ENCODE measurements at regions not wholly inside any gene's neighbourhood (a gene's known extent, or its start where the extent isn't known, plus 50 kb on each side); places are given as distances from the start of the nearest gene placed in this dataset.
"Not testable (repeated sequence)": the region's sequence is repeated elsewhere in the genome, so short reads cannot be mapped to it uniquely, and the experiment has no call there.

GRCh38 chr3:147153830-147154539, 252.4 kb downstream of the ZIC4 start:
- no peak for DNase-seq

GRCh38 chr3:147152476-147152875, 253.9 kb downstream of the ZIC4 start:
- no peak for DNase-seq

DNA sequence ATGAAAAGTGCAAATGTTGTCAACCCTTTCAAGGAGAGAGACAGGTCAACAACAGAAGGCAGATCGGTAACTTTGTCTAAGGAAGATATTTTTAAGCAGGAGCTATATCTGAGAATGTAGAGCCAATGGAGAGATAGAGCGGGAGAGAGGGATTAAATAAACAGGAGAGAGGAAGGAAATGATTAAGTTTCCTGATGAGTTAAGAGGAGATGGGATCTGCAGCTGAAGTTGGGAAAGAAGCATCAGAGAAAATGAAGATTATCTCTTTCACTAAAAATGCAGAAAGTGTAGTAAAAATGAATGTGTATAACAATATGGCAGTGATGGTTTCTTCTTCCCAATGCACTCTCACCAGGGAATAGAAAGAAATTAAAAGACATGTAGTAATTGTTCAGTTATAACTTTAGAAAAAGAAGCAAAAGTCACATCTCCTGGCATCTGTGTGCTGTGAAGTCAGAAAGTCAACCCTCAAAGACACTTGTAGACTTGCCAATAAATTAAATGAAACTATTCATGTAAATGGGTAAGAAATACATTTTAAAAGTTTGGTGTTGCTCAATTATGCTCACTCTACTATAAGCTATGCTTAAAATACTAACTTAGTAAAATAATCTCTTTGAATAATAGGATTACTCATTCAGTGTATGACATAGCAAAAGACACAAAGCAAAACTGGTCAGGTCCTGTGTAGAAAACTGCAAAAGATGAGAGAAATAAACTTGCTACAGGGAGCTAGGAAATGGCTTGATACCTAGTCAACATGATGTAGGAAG, 264.6 kb downstream of the ZIC4 start:
- no peak for DNase-seq

DNA sequence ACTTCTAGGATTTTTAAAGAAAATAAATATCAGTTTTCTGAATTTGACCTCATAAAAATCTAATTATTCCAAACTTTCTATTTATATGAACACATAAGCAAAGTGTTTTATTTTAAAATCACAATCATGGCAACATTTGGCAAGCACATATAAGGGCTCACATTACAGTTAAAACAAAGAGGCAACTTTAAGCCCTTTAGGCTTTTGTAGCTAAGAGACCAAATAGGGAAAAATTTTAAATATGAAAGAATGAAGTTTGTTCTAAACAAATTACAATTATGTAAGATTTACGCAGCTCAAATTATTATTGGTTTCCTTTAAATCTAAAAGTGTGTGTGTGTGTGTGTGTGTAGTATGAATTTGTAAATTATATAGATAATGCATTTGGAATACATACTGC, 267.0 kb downstream of the ZIC4 start:
- DNase-seq: no peak

DNA sequence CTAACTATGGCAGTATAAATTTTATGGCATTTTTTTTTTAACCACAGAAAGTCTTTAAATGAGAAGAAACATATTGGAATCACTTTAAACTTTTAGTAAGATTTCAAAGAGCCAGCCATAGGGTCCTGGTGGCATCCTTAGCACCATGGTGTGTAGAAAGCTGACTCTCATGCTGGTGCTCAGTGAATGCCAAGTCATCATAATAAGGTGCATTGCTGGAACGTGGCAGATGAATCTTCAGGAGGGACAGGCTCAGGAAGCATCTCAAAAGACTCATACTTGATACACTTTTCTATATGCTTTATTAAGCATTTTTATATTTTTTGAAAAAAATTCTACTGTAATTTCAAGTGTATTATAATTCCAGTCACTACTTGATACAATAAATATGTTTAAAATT, 274.2 kb downstream of the ZIC4 start:
- no peak for DNase-seq

DNA sequence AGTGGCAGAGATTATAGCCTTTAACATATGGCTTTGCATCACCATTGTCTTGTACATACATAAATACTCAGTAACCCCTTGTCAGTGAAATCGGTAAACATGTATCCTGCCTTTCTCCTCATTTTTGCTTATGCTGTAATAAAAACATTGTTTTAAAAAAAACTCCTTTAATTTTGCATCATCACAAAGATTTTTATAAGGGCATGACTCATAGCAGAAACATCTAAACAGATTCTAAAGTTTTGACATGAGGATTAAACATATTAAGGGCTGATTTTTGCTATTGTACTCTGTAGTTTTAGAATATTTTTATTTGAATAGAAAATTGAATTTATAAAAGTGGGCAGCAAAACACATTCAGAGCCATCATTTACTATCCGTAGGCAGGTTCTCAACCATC, 275.9 kb downstream of the ZIC4 start:
- no peak for DNase-seq

GRCh38 chr3:147129665-147130064, 276.7 kb downstream of the ZIC4 start:
- DNase-seq: no peak

DNA sequence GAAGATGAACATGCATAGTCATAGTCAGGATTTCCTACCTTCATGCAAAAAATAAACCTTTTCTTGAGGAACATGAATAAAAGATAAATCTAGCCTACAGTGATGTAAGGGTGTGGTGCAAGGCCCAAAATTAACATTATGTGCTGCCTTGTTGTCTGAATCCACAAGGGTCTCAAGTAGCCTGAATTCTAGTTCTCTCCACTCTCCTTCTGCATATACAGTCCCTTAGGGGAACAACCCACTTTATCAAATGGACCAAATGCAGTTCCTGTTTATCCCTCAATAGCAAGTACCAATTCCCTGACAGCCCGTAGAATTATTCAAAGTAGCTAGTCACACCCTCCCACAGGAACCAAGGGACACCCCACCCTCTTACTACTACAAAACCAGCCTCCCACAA, 284.0 kb downstream of the ZIC4 start:
- DNase-seq: no peak

DNA sequence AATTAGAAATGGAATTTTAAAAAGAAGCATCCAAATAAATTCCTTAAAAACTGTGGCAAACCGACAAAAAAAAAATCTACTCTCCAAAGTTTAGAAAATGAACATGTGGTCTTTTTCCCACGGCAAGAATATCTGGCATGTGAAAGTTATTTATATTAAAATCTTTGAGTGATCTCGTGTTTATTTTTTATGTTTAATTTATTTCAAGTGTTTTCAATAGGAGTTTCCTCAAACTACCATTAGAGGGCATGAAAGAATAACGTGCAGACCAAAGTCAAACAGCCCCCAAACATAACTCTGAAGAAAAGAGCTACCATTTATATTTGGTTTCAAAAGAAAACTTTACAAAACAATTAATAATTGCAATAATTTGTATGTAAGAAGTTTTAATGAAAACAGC, 286.4 kb downstream of the ZIC4 start:
- DNase-seq: peak; percentile 11

DNA sequence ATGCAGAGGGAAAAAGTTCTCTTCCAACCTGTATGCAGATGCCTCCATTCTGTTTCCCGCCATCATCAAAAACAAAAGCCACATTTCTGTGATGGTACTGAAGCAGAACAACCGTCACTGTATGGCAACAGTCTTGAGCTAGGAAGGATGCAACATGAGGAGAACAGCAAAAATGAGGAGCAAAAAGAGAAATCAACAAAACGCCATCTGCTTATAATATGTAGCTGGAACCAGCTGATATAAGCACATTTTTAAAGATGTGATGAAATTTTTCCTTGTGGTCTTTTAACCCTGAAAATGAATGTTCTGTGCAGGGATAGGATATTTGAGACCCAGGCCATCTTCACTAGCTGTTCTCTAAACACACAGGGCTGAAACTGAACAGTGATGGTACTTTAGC, 287.0 kb downstream of the ZIC4 start:
- no peak for DNase-seq

DNA sequence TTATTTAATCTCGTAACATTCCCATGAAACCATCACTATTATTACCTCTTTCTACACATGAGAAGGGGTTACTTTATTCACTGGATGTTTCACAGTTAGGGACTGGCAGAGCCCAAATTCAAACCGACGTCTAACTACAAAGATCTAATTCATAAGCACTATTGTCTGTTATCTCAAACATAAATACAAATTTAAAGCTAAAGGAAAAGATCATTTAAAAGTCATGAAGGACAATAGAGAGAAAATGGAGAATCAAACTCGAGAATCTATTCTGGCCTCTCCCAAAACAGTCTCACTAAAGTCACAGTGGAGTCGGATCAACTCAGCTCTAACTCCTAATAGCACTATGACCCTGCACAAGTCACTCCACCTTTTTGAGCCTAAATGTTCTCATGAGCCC, 287.7 kb downstream of the ZIC4 start:
- DNase-seq: no peak

DNA sequence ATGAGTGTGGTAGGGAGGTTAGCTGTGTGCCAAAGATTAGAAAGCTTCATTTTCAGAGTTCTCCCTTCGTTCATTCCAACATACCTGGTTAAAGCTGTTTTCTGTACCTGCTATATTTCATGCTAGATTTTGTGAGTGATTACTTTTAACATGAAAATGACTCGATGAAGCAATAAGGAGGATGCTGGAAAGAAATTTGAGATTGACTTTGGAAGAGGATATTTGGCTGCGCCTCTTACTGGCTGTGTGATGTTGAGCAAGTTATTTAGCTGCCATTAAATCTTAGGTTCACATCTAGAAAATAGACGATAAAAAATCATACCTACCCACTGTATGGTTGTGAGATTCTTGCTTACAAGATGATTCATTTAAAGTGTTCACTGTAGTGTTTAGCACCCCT, 288.7 kb downstream of the ZIC4 start:
- no peak for DNase-seq

DNA sequence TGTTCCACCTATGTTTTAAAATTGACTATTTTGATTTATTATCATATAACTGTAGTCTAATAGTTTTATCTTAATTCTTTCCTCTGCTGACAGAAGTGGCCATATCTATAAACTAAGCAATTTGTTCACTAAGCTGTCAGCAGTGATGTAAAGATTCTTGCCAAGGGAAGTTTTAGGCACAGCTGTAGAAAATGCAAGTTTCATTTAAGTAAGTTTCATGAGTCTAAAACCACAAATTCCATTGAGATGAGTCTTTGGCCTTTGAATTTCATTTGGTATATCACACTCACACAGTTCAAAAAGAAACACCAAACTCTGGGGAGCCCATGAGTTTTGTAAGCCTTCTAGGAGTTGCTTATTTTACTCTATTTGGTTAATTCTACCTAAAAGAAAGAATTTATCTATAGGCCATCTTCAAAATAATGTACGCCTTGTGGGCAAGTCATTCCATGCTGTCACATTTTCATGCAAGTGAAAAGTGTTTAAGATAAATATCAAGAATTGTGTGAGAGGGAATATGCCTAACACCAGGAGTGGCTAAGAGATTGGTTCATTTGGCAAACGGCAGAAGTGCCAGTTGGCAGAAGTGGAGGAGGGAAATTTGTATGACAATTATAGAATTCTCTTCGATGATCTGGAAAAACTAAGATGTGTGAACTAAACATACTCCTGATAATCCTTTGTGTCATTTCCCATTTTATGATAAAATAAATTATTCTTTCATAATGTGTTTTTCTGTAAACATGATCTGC, 292.9 kb downstream of the ZIC4 start:
- DNase-seq: no peak

DNA sequence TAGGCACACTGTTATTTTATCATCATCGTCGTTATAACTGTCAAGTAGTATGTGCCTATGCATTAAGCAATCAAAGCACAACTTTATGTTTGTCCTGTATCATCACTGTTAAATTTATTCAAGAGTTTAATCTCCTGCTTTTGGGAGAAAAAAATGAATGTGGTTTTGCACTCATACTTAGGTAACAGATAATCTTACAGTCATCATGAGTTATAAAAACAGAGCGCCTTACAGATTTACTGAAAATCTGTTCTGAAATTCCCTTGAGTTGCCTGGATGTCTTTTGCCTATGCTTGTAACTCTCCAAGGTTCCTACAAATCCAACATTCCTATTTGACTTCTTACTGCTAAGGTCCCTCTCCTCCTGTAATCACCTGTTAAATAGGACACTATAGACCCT, 307.3 kb downstream of the ZIC4 start:
- DNase-seq: no peak

DNA sequence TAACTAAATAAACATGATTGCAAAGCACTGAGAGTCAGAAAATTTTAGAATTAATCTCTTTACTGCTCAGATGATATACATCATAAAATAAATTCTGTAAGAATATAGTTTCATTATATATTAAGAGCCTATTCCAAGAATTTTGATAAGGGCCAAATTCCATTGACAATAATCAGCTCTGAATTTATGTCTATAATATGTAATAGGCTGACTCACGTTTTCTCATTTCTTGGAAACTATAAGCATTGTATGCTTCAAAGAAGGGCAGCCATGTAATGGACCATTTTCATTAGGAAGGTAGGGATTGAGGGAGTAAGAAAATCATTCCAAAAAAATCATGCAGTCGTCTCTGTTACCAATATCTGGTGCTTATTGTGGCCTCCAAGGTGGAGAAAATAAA, 315.9 kb downstream of the ZIC4 start:
- no peak for DNase-seq

DNA sequence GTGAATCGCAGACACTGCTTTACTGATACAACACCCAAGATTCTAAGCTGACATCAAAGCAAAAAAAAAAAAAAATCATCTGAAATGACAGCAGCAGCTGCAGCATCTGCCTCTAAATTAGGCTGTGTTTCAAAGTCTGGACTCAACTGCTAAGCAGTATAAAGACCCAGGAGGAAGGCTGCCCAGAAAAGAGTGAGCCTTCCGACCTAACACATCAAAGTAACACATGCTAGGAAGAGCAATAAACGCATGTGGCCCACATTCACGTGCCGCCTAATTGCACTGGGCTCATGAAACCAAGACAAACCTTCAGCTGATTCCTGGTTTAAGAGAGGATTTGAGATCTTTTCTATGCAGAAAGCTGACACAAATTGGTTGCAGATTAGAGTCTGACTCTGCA, 317.1 kb downstream of the ZIC4 start:
- DNase-seq: peak; percentile 6

GRCh38 chr3:147059500-147059899, 346.8 kb downstream of the ZIC4 start:
- DNase-seq: not testable (repeated sequence)

DNA sequence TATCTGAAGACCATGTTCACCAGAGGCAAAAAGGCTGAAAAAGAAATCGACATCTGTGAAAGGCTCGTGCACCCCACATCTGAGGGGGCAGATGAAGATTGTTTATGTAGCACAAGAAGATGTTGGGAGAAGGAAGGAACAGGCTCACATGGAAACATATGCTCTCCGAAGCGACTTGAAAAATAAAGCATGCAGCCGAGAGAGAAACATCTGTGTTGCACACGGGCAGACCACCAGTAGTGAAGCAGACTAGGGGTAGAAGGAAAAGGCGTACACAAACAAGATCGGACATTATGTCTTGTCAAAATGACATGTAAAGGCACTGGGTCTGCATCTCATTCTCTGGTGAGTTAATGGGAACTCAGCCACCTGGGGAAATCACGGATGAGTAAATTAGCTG, 356.5 kb downstream of the ZIC4 start:
- peak; percentile 8 for DNase-seq

GRCh38 chr3:147049305-147049704, 357.0 kb downstream of the ZIC4 start:
- no peak for DNase-seq

DNA sequence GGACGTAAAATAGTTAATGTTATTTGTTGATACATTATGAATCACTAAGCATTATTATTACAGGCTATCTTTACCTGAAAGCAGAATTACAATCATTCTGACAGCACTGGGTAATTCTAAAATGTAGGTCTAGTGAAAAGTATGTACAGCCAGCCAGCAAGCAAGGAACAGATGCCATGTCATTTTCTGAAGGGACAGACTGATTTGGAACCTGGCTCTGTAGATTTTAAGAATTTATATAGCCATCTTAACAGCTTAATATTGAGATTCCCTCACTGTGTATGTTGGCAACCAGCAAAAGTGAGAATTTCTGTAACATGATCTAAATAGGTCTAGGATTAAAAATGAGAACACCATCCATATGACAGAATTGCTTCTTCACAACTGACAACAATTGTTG, 359.4 kb downstream of the ZIC4 start:
- no peak for DNase-seq

GRCh38 chr3:147038481-147038880, 367.9 kb downstream of the ZIC4 start:
- no peak for DNase-seq

DNA sequence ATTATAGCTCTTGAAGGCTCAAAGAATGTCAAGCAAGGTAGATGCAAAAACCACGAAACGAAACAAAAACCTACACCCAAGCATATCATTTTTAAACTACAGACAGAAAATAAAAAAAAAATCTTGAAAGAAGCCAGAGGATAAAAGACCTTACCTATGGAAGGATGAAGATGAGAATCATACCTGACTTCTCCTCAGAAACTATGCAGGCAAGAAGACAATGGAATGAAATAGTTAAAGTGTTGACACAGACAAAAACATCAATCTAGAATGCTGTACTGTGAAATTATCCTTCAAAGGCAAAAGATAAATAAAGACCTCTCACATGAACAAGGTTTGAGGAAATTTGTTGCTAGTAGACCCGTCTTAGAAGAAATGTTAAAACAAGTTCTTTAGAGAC, 372.0 kb downstream of the ZIC4 start:
- DNase-seq: no peak

GRCh38 chr3:147030274-147030673, 376.1 kb downstream of the ZIC4 start:
- DNase-seq: no peak

GRCh38 chr3:147015334-147015733, 391.0 kb downstream of the ZIC4 start:
- DNase-seq: no peak
